ENCODE measurements at regions not wholly inside any gene's neighbourhood (a gene's known extent, or its start where the extent isn't known, plus 50 kb on each side); places are given as distances from the start of the nearest gene placed in this dataset.
"Not testable (repeated sequence)": the region's sequence is repeated elsewhere in the genome, so short reads cannot be mapped to it uniquely, and the experiment has no call there.

DNA sequence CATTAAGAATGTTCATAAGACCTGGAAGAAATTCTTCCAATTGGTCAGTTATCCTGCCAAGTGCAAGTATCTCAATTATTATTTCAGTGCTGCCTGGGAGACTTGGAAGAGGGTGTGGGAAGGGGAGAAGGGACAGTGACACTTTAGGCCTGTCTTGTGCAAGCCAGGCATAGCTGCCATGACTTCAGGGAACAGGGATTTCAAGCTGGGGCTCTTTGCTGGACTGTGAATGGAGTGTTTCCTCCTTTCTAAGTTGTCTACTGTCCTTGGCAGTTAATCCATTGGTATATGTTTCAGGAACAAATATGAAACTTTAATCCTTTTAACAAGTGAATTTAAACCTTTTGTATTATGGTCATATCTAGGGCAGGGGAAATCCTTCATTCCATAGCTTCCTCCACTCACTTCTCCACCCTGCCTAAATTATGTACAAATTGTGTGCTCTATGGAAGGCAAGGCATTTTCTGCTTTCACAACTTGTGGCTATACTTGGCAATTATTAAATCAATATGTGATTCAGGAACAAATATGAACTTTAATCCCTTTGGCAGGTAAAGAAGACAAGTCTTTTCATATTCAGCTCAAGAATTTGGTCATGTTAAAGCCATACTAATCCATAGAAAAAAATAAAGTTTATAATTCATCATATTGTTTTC is 72.7 kb upstream of the IL33 start:
- ATAC-seq (no peak), DNase-seq (no peak)
- Mint-ChIP-seq H3K9me3 (peaks cover 0 to 14% (median 6%) of the 10 kb centered on the region in 11 donors), H3K27ac (no peak overlapping the region), H3K36me3 (no peaks in the 10 kb centered on the region), H3K4me3 (no peak overlapping the region), H3K4me1 (no peaks in the 10 kb centered on the region), H3K27me3 (peaks cover 0 to 6% (median 0%) of the 10 kb centered on the region in 5 donors)
- H3K36me3 ChIP-seq (ENCODE audit: control insufficient read depth in 2 of 3, insufficient read depth in 3 of 3, low read length in 3 of 3) = no peaks in the 10 kb centered on the region
- intact Hi-C loops (cut with micrococcal nuclease) = no loop called here
- no peaks in the 10 kb centered on the region for H3K9me3 ChIP-seq (ENCODE audit: control insufficient read depth in 2 of 3, low read length in 3 of 3)
- H3K4me1 ChIP-seq (ENCODE audit: control insufficient read depth in 2 of 2, insufficient read depth in 2 of 2, low read length in 2 of 2) = no peaks in the 10 kb centered on the region
- H3K27me3 ChIP-seq (ENCODE audit: control insufficient read depth in 2 of 2, insufficient read depth in 2 of 2, low read length in 2 of 2) = no peaks in the 10 kb centered on the region
- ChIA-PET POLR2A (no interaction called here), CTCF (interaction anchor here (0.6 kb wide), 1 partner anchor 424 kb away, joined by 3 read pairs; no protein-coding TSS in a partner anchor)
- no peak overlapping the region for H3K4me3 ChIP-seq (ENCODE audit: low read length)
- H3K27ac ChIP-seq (ENCODE audit: low read depth, low read length) = no peak overlapping the region

DNA sequence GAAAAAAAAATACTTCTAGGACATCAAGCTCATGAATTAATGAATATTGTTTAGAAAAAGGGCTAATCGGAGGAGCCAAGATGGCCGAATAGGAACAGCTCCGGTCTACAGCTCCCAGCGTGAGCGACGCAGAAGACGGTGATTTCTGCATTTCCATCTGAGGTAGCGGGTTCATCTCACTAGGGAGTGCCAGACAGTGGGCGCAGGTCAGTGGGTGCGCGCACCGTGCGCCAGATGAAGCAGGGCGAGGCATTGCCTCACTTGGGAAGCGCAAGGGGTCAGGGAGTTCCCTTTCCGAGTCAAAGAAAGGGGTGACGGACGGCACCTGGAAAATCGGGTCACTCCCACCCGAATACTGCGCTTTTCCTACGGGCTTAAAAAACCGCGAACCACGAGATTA is 79.8 kb upstream of the IL33 start:
- H3K27ac ChIP-seq (ENCODE audit: low read depth, low read length); H3K36me3 Mint-ChIP-seq; H3K4me1 ChIP-seq (ENCODE audit: control insufficient read depth in 2 of 2, insufficient read depth in 2 of 2, low read length in 2 of 2); H3K27me3 Mint-ChIP-seq; POLR2A ChIA-PET; H3K27me3 ChIP-seq (ENCODE audit: control insufficient read depth in 2 of 2, insufficient read depth in 2 of 2, low read length in 2 of 2); H3K4me3 ChIP-seq (ENCODE audit: low read length); ATAC-seq; H3K4me1 Mint-ChIP-seq; CTCF ChIA-PET; intact Hi-C loops (cut with micrococcal nuclease); H3K9me3 Mint-ChIP-seq; H3K36me3 ChIP-seq (ENCODE audit: control insufficient read depth in 2 of 3, insufficient read depth in 3 of 3, low read length in 3 of 3); DNase-seq; H3K9me3 ChIP-seq (ENCODE audit: control insufficient read depth in 2 of 3, low read length in 3 of 3): not testable (repeated sequence)
- Mint-ChIP-seq H3K4me3 (peak overlapping the region in 3 of 10 donors; percentile 18 to 29 (median 28)), H3K27ac (peak overlapping the region in 1 of 9 donors; percentile 22)

GRCh38 chr9:6134661-6135180 is 80.9 kb upstream of the IL33 start:
- intact Hi-C loops (cut with micrococcal nuclease) = no loop called here
- Mint-ChIP-seq H3K36me3 (peaks cover 0 to 6% (median 0%) of the 10 kb centered on the region in 5 donors), H3K27ac (no peak overlapping the region), H3K27me3 (peaks cover 4 to 18% (median 9%) of the 10 kb centered on the region in 5 donors), H3K9me3 (peaks cover 0 to 10% (median 4%) of the 10 kb centered on the region in 11 donors), H3K4me3 (no peak overlapping the region), H3K4me1 (peaks cover 0 to 8% (median 0%) of the 10 kb centered on the region in 7 donors)
- ATAC-seq (no peak), DNase-seq (no peak)
- no peaks in the 10 kb centered on the region for H3K9me3 ChIP-seq (ENCODE audit: control insufficient read depth in 2 of 3, low read length in 3 of 3)
- peaks cover 0 to 10% of the 10 kb centered on the region in 2 donors for H3K4me1 ChIP-seq (ENCODE audit: control insufficient read depth in 2 of 2, insufficient read depth in 2 of 2, low read length in 2 of 2)
- H3K4me3 ChIP-seq (ENCODE audit: low read length) = no peak overlapping the region
- ChIA-PET CTCF (no interaction called here), POLR2A (no interaction called here)
- no peaks in the 10 kb centered on the region for H3K27me3 ChIP-seq (ENCODE audit: control insufficient read depth in 2 of 2, insufficient read depth in 2 of 2, low read length in 2 of 2)
- no peak overlapping the region for H3K27ac ChIP-seq (ENCODE audit: low read depth, low read length)
- no peaks in the 10 kb centered on the region for H3K36me3 ChIP-seq (ENCODE audit: control insufficient read depth in 2 of 3, insufficient read depth in 3 of 3, low read length in 3 of 3)

DNA sequence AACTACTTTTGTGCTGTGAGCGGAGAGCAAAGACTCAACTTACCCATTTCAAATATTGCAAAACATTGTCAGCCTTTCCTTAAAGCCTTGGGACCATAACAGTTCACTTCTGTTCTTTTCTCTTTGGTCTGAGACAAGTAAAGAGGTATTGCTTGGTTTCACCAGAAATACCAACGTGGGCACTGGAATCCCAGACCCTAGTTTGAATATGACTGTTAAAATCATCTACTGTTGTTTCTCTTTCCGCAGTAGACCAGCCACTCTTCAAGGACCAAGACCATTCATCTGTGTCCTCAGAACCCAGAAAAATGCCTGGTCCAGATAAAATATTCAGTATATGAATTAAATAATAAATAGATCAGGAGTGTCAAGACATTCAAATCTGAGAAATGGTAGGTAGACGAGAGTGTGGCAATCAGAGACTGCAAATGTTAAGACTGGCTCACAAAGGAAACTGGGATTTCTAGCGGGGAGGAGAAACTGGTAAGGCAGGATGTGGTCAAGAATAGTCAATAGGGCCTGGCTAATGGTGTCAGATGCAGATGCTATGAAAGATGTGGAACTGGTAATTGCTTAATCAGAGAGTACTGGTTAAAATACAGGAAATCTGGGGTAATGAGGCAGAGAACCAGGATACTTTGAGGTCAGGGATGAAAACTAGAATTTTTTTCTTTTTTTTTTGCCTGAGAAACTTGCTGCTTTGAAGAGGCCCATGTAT is 82.1 kb upstream of the IL33 start:
- Mint-ChIP-seq H3K36me3 (peaks cover 0 to 6% (median 0%) of the 10 kb centered on the region in 5 donors), H3K4me3 (no peak overlapping the region), H3K9me3 (peaks cover 0 to 10% (median 4%) of the 10 kb centered on the region in 11 donors), H3K4me1 (peaks cover 0 to 8% (median 0%) of the 10 kb centered on the region in 7 donors), H3K27me3 (peaks cover 9 to 21% (median 10%) of the 10 kb centered on the region in 5 donors), H3K27ac (no peak overlapping the region)
- no peak overlapping the region for H3K27ac ChIP-seq (ENCODE audit: low read depth, low read length)
- ATAC-seq = no peak
- no peaks in the 10 kb centered on the region for H3K9me3 ChIP-seq (ENCODE audit: control insufficient read depth in 2 of 3, low read length in 3 of 3)
- no peaks in the 10 kb centered on the region for H3K27me3 ChIP-seq (ENCODE audit: control insufficient read depth in 2 of 2, insufficient read depth in 2 of 2, low read length in 2 of 2)
- intact Hi-C loops (cut with micrococcal nuclease) = no loop called here
- CTCF ChIA-PET = no interaction called here
- H3K36me3 ChIP-seq (ENCODE audit: control insufficient read depth in 2 of 3, insufficient read depth in 3 of 3, low read length in 3 of 3) = no peaks in the 10 kb centered on the region
- H3K4me1 ChIP-seq (ENCODE audit: control insufficient read depth in 2 of 2, insufficient read depth in 2 of 2, low read length in 2 of 2) = peaks cover 0 to 10% of the 10 kb centered on the region in 2 donors
- H3K4me3 ChIP-seq (ENCODE audit: low read length) = no peak overlapping the region
- DNase-seq = no peak
- POLR2A ChIA-PET = no interaction called here

- no peak for ATAC-seq
- Histone ChIP-seq H3K9me3 (ENCODE audit: control insufficient read depth in 2 of 3, low read length in 3 of 3) (no peaks in the 10 kb centered on the region), H3K4me3 (ENCODE audit: low read length) (no peak overlapping the region), H3K36me3 (ENCODE audit: control insufficient read depth in 2 of 3, insufficient read depth in 3 of 3, low read length in 3 of 3) (no peaks in the 10 kb centered on the region), H3K4me1 (ENCODE audit: control insufficient read depth in 2 of 2, insufficient read depth in 2 of 2, low read length in 2 of 2) (peaks cover 0 to 10% of the 10 kb centered on the region in 2 donors), H3K27me3 (ENCODE audit: control insufficient read depth in 2 of 2, insufficient read depth in 2 of 2, low read length in 2 of 2) (no peaks in the 10 kb centered on the region), H3K27ac (ENCODE audit: low read depth, low read length) (no peak overlapping the region)
- intact Hi-C loops (cut with micrococcal nuclease) = no loop called here
- Mint-ChIP-seq H3K4me1 (peaks cover 0 to 8% (median 0%) of the 10 kb centered on the region in 7 donors), H3K4me3 (no peak overlapping the region), H3K36me3 (peaks cover 0 to 6% (median 0%) of the 10 kb centered on the region in 5 donors), H3K9me3 (peaks cover 0 to 5% (median 2%) of the 10 kb centered on the region in 11 donors), H3K27me3 (peaks cover 9 to 23% (median 10%) of the 10 kb centered on the region in 5 donors), H3K27ac (no peak overlapping the region)
- no peak for DNase-seq
- ChIA-PET CTCF (interaction anchor here (0.6 kb wide), 1 partner anchor 401 kb away, joined by 3 read pairs; no protein-coding TSS in a partner anchor), POLR2A (no interaction called here)
Measured at GRCh38 chr9:6132650-6133049, 83.0 kb upstream of the IL33 start.

DNA sequence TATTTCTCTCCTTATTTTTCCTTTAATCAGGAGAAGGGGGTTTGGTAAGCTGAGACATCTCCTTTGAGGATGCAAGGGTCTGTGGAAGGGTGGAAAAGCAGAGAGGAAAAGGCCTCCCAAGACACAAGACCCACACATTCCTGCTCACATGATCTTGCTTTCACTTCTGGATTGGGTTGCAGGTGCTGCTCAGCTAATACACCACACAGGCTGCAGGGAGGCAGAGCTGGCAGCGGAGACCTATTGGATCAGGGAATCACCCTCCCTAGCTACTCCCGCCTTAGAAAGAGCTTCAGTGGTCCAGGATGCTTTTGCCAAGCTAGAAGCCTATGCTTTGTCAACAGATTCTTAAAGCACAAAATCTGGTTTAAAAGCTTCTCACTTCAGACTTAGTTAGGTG is 87.6 kb upstream of the IL33 start:
- Histone ChIP-seq H3K4me3 (ENCODE audit: low read length) (no peak overlapping the region), H3K9me3 (ENCODE audit: control insufficient read depth in 2 of 3, low read length in 3 of 3) (no peaks in the 10 kb centered on the region), H3K27ac (ENCODE audit: low read depth, low read length) (no peak overlapping the region), H3K36me3 (ENCODE audit: control insufficient read depth in 2 of 3, insufficient read depth in 3 of 3, low read length in 3 of 3) (no peaks in the 10 kb centered on the region), H3K27me3 (ENCODE audit: control insufficient read depth in 2 of 2, insufficient read depth in 2 of 2, low read length in 2 of 2) (no peaks in the 10 kb centered on the region), H3K4me1 (ENCODE audit: control insufficient read depth in 2 of 2, insufficient read depth in 2 of 2, low read length in 2 of 2) (no peaks in the 10 kb centered on the region)
- Mint-ChIP-seq H3K9me3 (no peaks in the 10 kb centered on the region), H3K4me1 (no peaks in the 10 kb centered on the region), H3K27ac (no peak overlapping the region), H3K27me3 (peaks cover 0 to 30% (median 14%) of the 10 kb centered on the region in 5 donors), H3K4me3 (no peak overlapping the region), H3K36me3 (no peaks in the 10 kb centered on the region)
- no peak for DNase-seq
- intact Hi-C loops (cut with micrococcal nuclease) = no loop called here
- no peak for ATAC-seq
- ChIA-PET POLR2A (no interaction called here), CTCF (no interaction called here)
